Stimulated activated effector memory CD8-positive, alpha-beta T cell treated with anti-CD3 and anti-CD28 coated beads, Interleukin-12 subunit alpha, Interleukin-12 subunit beta, amount 100 ng/mL, for 72 hours (primary cell): ENCODE measurements at regions not wholly inside any gene's neighbourhood (a gene's known extent, or its start where the extent isn't known, plus 50 kb on each side); places are given as distances from the start of the nearest gene placed in this dataset.

Experiments used
- ATAC-seq: fragments of 150-1000 bp; cut with Tn5 transposase; 2 replicates; pipeline ENCODE4 v1.10.0; 2021
- DNase-seq, 2 donors: peaks; one replicate each; pipeline ENCODE4 v3.0.0; 2021 to 2022; ENCODE audit warnings: low spot score in 2 of 2
- H3K27ac Mint-ChIP-seq: one replicate; pipeline ENCODE4 v1.8.0; 2022; ENCODE audit warnings: mild to moderate bottlenecking, mixed read lengths
- H3K36me3 Mint-ChIP-seq: one replicate; pipeline ENCODE4 v1.8.0; 2022; ENCODE audit warnings: mild to moderate bottlenecking, mixed read lengths
- H3K4me1 Mint-ChIP-seq: one replicate; pipeline ENCODE4 v1.8.0; 2022; ENCODE audit warnings: mixed read lengths
- H3K4me3 Mint-ChIP-seq: one replicate; pipeline ENCODE4 v1.8.0; 2022; ENCODE audit warnings: mild to moderate bottlenecking, mixed read lengths
- H3K9me3 Mint-ChIP-seq: one replicate; pipeline ENCODE4 v1.8.0; 2022; ENCODE audit warnings: mixed read lengths

DNA sequence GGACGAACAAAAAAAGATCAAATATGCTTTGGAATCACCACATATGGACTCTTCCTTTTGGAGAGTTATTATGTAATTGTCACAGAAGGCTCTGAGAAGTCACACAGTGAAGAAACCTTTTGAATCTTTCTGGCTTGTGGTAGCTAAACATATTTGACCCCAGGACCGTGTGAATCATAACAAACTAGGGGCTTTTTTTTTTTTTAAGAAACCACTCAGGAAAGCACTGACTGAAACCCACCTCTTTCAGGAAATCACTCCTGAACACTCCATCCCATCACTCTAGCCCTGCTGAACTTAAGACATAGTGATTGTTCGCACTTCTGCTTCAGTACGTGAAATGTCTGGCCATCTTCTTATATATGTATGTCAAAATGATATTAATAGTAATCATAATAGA lies 495.9 kb upstream of the ARID1B start:
- Mint-ChIP-seq H3K4me3 (no peak overlapping the region), H3K9me3 (peaks cover 3% of the 10 kb centered on the region), H3K36me3 (no peaks in the 10 kb centered on the region), H3K27ac (no peak overlapping the region), H3K4me1 (no peaks in the 10 kb centered on the region)
- ATAC-seq (peak; percentile 34), DNase-seq (no peak)

- H3K9me3 Mint-ChIP-seq, result peaks cover 3% of the 10 kb centered on the region
- ATAC-seq (no peak), DNase-seq (no peak)
- H3K4me3 Mint-ChIP-seq, result no peak overlapping the region
- H3K4me1 Mint-ChIP-seq, result no peaks in the 10 kb centered on the region
- H3K27ac Mint-ChIP-seq, result no peak overlapping the region
- H3K36me3 Mint-ChIP-seq, result no peaks in the 10 kb centered on the region
Observed at GRCh38 chr6:156280065-156280464, 497.1 kb upstream of the ARID1B start.

DNA sequence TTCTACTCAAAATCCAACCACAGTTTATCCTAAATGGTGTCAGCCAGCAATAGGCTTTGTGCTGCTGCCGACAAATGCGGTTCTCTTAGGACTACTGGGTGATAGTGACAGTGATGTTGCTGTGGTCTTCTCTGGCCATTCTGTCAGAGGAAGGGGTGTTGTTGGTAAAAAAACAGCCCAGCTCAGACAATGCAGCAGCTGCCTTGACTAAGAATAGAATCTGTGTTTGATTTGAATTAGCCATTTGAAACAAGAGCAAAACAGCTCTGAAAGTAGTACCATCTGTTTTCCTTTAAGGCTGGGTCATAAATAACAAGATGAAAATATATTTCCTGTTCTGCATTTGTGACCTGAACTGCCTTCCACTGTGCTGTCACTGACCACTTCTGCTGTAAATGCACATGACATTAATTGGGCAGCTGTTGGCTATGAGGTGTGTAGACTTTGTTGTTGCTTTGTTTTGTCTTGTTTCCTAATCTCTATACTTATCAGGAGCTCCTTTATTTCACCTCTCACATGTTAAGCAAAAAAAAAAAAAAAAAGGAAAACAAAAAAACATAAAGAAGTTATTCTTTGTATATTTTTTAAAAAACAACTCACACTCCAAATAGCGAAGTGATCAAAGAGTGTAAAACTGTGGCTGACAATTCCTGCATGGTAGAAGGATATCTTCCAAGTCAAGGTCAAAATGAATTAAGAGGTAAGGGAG lies 497.8 kb upstream of the ARID1B start:
- Mint-ChIP-seq H3K27ac (no peak overlapping the region), H3K9me3 (peaks cover 3% of the 10 kb centered on the region), H3K36me3 (no peaks in the 10 kb centered on the region), H3K4me1 (no peaks in the 10 kb centered on the region), H3K4me3 (no peak overlapping the region)
- no peak for ATAC-seq
- no peak for DNase-seq

- DNase-seq (no peak), ATAC-seq (no peak)
- Mint-ChIP-seq H3K4me3 (no peak overlapping the region), H3K4me1 (peaks cover 7% of the 10 kb centered on the region), H3K27ac (no peak overlapping the region), H3K9me3 (peaks cover 3% of the 10 kb centered on the region), H3K36me3 (no peaks in the 10 kb centered on the region)
Observed at GRCh38 chr6:156273065-156273711, 504.0 kb upstream of the ARID1B start.

GRCh38 chr6:156269751-156270369 lies 507.3 kb upstream of the ARID1B start:
- DNase-seq (no peak), ATAC-seq (peak; percentile 68)
- Mint-ChIP-seq H3K4me3 (peak overlapping the region; percentile 7), H3K4me1 (peaks cover 7% of the 10 kb centered on the region), H3K36me3 (no peaks in the 10 kb centered on the region), H3K27ac (no peak overlapping the region), H3K9me3 (no peaks in the 10 kb centered on the region)

DNA sequence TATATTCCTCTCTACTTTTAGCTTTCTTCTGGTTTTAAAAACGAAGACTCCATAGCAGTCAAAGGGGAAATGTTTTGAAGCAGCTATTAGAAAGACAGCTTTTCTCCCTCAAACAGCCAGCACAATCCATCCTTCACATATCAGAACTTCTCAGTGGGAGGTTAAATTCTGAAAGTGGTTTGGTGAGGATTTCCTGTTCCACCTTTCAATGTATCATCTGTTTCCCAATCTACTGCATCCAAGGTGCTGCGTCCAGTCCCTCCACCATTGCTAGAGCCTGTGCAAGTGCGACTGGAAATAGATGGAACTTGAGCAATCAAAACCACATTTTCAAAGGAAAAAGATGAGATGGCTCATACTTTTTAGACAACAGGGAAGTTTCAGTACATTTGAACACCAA lies 508.3 kb upstream of the ARID1B start:
- Mint-ChIP-seq H3K36me3 (no peaks in the 10 kb centered on the region), H3K27ac (no peak overlapping the region)

DNA sequence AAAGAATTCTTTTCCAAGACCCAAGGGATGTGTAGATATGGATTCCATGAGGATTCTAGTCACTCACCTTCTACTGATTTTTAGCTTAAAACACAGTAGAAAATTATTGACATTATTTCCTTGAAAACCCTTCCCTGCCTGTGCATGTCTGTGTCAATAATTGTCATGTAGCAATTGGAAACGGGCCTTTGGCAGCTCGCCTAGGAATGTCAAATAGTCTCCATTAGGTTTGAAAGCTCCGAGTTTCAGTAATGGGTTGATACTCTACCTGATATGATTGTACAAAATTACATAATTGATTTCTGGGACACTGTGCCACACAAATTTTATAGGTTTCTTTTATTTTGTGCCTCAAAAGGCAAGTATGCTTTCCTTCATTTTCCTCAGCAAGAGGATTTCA lies 515.2 kb upstream of the ARID1B start:
- peaks cover 3% of the 10 kb centered on the region for H3K9me3 Mint-ChIP-seq
- no peak overlapping the region for H3K4me3 Mint-ChIP-seq
- no peaks in the 10 kb centered on the region for H3K36me3 Mint-ChIP-seq
- DNase-seq (no peak), ATAC-seq (no peak)
- no peak overlapping the region for H3K27ac Mint-ChIP-seq
- no peaks in the 10 kb centered on the region for H3K4me1 Mint-ChIP-seq

More for the DNA sequence above, 508.3 kb upstream of the ARID1B start:
- Mint-ChIP-seq H3K4me3 (no peak overlapping the region), H3K9me3 (no peaks in the 10 kb centered on the region), H3K4me1 (peaks cover 7% of the 10 kb centered on the region)
- no peak for DNase-seq
- ATAC-seq, result no peak

DNA sequence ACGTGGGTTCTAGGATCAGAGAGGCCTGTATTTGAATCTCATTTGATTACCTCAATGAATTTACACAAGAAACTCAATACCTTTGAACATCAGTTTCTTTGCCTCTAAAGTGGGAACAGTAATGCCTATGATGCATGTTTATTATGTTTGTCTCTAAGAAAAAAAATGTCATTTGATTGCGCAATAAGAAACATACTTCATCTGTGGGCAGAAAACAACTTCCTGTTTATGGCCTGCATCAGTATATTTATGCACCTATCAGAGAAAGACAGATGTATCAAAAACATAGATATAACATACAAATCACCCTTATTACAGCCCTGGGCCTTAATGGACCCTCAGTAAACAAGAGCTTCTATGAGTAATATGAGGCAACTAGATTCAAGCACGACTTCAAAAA lies 516.4 kb upstream of the ARID1B start:
- H3K4me3 Mint-ChIP-seq, result no peak overlapping the region
- peaks cover 3% of the 10 kb centered on the region for H3K9me3 Mint-ChIP-seq
- ATAC-seq (no peak), DNase-seq (no peak)
- no peaks in the 10 kb centered on the region for H3K4me1 Mint-ChIP-seq
- H3K36me3 Mint-ChIP-seq, result no peaks in the 10 kb centered on the region
- H3K27ac Mint-ChIP-seq, result no peak overlapping the region

DNA sequence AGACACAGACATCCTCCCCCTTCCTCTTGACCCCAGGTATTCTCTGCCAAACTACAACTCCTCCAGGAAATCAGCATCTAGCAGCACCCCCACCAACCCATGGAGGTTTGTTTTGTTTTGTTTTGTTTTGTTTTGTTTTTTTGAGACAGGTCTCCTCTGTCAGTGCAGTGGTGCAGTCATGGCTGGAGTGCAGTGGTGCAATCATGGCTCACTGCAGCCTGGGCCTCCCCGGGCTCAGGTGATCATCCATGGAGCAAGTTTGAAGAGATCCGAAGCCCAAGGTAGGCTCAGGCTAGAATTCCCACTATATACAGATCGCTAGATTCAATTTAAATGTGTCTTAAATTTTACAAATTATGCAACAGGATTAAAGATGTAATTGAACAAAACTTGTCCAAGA lies 518.2 kb upstream of the ARID1B start:
- Mint-ChIP-seq H3K4me1 (no peaks in the 10 kb centered on the region), H3K27ac (no peak overlapping the region), H3K36me3 (no peaks in the 10 kb centered on the region), H3K4me3 (no peak overlapping the region), H3K9me3 (peaks cover 3% of the 10 kb centered on the region)
- ATAC-seq, result no peak
- DNase-seq, result no peak

- DNase-seq (no peak), ATAC-seq (peak; percentile 79)
- no peak overlapping the region for H3K4me3 Mint-ChIP-seq
- no peak overlapping the region for H3K27ac Mint-ChIP-seq
- no peaks in the 10 kb centered on the region for H3K36me3 Mint-ChIP-seq
- no peaks in the 10 kb centered on the region for H3K4me1 Mint-ChIP-seq
- H3K9me3 Mint-ChIP-seq, result peaks cover 3% of the 10 kb centered on the region
Observed at GRCh38 chr6:156256161-156256560, 521.0 kb upstream of the ARID1B start.

DNA sequence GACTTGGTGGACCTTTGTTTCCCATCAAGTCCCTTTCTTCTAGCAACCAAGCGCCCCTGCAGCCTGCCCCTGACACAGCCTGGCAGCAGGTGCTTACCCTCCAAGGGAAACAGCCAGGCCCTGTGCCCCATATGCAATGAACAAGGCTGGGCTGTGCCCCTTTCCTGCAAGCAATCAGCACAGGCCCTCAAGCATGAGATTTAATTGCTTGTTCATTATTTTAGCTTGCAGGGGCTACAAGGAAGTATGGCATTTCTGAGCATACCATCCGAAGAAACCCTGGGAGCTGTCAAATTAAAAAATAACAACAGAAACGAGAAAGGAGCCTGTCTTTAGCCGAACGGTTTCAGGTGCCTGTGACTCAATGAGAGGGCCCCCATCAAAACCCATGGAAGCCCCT lies 522.9 kb upstream of the ARID1B start:
- Mint-ChIP-seq H3K36me3 (no peaks in the 10 kb centered on the region), H3K4me3 (no peak overlapping the region), H3K9me3 (no peaks in the 10 kb centered on the region), H3K4me1 (peaks cover 11% of the 10 kb centered on the region), H3K27ac (no peak overlapping the region)
- DNase-seq (no peak), ATAC-seq (no peak)

- H3K9me3 Mint-ChIP-seq, result peaks cover under 1% of the 10 kb centered on the region
- H3K27ac Mint-ChIP-seq, result no peak overlapping the region
- H3K4me1 Mint-ChIP-seq, result peaks cover 11% of the 10 kb centered on the region
- ATAC-seq (peak; percentile 91), DNase-seq (no peak)
- no peak overlapping the region for H3K4me3 Mint-ChIP-seq
- H3K36me3 Mint-ChIP-seq, result no peaks in the 10 kb centered on the region
Observed at GRCh38 chr6:156250593-156250992, 526.6 kb upstream of the ARID1B start.

DNA sequence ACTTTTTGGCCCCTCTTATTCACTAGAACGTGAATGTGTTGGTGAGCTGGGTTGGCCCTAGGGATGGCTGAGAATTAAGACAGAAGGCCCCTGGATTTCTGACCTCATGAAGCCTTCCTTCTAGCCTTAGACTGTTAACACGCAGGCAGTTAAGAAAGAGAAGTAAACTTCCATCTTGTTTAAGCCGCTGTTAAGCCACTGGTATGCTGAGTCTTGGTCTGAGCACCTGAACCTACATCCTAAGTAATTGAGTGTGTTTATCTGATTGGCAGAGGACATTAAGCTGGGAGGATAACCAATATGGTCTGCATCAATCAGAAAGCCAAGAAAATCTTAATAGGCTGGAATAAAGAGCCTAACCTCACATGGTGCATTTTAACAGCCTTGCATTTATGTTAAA lies 535.0 kb upstream of the ARID1B start:
- Mint-ChIP-seq H3K27ac (no peak overlapping the region), H3K36me3 (no peaks in the 10 kb centered on the region), H3K4me3 (no peak overlapping the region), H3K4me1 (no peaks in the 10 kb centered on the region), H3K9me3 (peaks cover 2% of the 10 kb centered on the region)
- no peak for DNase-seq
- no peak for ATAC-seq

- no peaks in the 10 kb centered on the region for H3K36me3 Mint-ChIP-seq
- H3K9me3 Mint-ChIP-seq, result peaks cover 4% of the 10 kb centered on the region
- no peak for ATAC-seq
- H3K27ac Mint-ChIP-seq, result no peak overlapping the region
- no peak overlapping the region for H3K4me3 Mint-ChIP-seq
- DNase-seq, result no peak
- no peaks in the 10 kb centered on the region for H3K4me1 Mint-ChIP-seq
Observed at GRCh38 chr6:156231026-156231765, 546.0 kb upstream of the ARID1B start.

DNA sequence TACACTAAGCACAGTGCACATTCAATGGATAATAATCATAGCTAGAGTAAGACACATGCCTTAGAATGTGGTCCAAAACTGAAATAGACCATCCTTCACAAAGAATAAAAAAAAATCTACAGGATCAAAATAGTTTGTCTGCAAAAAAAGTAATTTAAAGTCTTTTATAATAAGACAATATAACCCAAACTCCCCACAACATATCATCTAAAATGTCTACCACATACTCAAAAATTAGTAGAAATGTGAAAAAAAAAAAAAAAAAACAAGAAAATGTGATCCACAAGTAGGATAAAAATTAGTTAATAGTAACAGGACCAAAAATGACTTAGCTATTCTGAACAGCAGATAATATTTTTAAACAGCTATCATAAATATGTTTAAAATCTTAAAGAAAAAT lies 557.2 kb upstream of the ARID1B start:
- DNase-seq (no peak), ATAC-seq (no peak)
- H3K4me3 Mint-ChIP-seq, result no peak overlapping the region
- H3K4me1 Mint-ChIP-seq, result no peaks in the 10 kb centered on the region
- no peaks in the 10 kb centered on the region for H3K36me3 Mint-ChIP-seq
- no peak overlapping the region for H3K27ac Mint-ChIP-seq
- peaks cover 12% of the 10 kb centered on the region for H3K9me3 Mint-ChIP-seq
